HG03108 (cell line): ENCODE measurements at regions not wholly inside any gene's neighbourhood (a gene's known extent, or its start where the extent isn't known, plus 50 kb on each side); places are given as distances from the start of the nearest gene placed in this dataset.

Source experiments
- ATAC-seq: cut with Tn5 transposase; IDR thresholded peaks from one replicate; pipeline ENCODE4 v1.9.1; 2021; ENCODE audit warnings: moderate library complexity; ENCODE audit not compliant: unreplicated experiment

DNA sequence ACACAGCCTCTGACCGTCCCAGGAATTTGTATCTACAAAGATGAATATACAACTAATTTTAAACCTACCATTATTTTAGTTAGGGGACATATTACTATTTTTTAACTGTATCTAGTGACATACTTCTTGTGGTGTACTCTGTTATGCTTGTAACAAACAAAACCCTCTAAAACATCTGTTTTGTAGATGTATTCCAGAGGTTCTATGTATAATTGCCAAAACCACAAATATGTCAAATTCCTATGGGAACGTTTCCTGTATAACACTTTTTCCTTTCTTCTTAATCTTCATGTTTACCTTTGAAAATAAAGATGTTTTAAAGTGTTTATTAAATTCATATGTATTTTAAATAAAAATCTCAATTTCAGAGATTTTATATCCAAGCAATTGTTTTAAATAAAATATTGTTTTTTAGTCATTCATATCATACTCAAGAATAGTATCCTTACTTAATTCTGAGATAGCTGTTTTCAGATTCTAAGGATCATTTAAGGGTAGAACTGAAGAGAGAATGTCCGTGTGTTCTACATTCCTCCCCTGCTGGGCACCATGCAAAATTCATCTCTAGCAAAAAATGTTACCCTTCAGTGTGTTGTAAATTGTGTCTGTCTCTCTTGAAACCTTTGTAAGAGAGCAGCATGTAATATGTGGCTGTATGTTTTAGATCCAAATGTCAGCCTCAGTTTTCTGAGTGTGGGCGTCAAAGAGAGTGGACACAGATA lies 1327.7 kb downstream of the EFNB2 start:
- ATAC-seq = no peak

- no peak for ATAC-seq
Observed at GRCh38 chr13:105202354-105202753, 1333.1 kb downstream of the EFNB2 start.

- no peak for ATAC-seq
Observed at GRCh38 chr13:105201351-105201750, 1334.1 kb downstream of the EFNB2 start.

DNA sequence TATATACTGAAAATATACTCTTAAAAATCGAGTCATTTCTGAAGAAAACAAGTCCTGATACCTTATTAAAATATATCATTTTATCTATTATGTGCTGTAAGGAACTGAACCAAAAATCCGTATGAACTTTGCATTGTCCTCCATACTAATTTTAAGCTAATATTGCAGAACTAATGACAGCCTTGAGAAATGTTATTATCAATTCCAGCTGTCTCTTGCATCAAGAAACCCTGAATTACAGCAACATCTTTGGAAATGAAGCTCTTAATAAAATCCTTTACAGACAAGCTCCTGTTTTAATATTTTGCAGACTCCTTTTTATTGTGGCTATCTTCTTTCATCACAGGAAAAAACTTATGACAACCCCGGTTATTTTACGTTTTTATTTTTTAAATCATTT lies 1335.3 kb downstream of the EFNB2 start:
- no peak for ATAC-seq

GRCh38 chr13:105196052-105196451 lies 1339.4 kb downstream of the EFNB2 start:
- no peak for ATAC-seq

GRCh38 chr13:105193026-105193425 lies 1342.4 kb downstream of the EFNB2 start:
- ATAC-seq = no peak

DNA sequence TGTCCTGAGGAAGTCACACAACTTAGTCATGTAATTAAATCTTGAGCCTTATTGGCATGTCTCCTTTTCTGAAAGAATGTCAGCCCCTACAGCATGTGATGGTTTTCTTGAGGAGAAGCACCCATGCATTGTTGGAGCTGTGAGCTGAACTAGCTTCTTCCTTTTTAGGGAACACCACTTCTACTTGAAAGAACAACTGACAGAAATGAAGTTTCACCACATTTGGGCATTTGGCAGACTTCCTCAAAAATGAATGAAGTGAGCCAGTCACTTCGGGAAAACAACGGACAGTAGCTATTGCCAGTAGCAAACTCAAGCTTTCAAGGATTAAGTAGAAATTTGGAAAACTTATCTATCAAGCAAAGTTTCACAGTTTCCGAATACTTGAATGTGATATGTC lies 1351.3 kb downstream of the EFNB2 start:
- no peak for ATAC-seq

- ATAC-seq = no peak
Observed at GRCh38 chr13:105177265-105177900, 1358.1 kb downstream of the EFNB2 start.

GRCh38 chr13:105170438-105170837 lies 1365.0 kb downstream of the EFNB2 start:
- no peak for ATAC-seq

DNA sequence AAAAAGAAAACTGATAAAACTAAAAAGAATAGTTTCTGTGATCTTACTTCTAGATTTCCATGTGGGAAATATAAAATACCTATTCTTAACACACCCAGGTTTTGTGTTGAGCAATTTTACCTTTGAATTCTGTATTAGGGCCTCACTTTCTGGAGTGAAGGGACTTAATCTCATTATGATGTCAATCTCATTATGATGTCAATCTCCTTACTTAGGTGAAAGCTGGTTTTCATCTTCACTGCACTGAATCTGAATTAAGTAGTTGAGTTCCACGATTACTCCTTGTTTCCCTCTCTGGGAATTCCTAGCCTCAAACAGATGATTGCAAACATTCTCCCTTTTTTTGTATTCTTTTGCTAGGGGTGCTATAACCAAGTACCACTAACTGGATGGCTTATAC lies 1367.2 kb downstream of the EFNB2 start:
- no peak for ATAC-seq

GRCh38 chr13:105167385-105167784 lies 1368.1 kb downstream of the EFNB2 start:
- no peak for ATAC-seq

- ATAC-seq = no peak
Observed at GRCh38 chr13:105165449-105166125, 1369.9 kb downstream of the EFNB2 start.

GRCh38 chr13:105159841-105160240 lies 1375.6 kb downstream of the EFNB2 start:
- no peak for ATAC-seq

GRCh38 chr13:105153611-105154010 lies 1381.9 kb downstream of the EFNB2 start:
- no peak for ATAC-seq

- ATAC-seq = no peak
Observed at GRCh38 chr13:105151639-105152038, 1383.8 kb downstream of the EFNB2 start.

DNA sequence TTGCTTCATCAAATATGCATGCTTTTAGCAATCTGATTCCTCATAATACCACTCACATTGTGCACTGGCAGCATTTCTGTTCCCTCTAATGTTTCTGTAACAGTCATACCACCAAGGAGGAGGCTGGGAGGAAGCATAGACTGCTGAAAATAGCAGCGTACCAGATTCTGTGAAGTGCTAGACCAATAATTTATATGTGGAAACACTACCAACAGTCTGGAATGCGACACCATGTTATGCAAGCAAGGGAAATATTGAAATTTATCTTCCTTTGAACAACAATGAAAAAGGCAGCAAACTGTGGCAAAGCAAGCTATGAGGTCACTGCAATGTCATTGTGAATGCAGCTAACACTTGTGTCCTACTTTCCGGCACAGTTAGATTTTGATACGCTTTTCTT lies 1388.0 kb downstream of the EFNB2 start:
- no peak for ATAC-seq

DNA sequence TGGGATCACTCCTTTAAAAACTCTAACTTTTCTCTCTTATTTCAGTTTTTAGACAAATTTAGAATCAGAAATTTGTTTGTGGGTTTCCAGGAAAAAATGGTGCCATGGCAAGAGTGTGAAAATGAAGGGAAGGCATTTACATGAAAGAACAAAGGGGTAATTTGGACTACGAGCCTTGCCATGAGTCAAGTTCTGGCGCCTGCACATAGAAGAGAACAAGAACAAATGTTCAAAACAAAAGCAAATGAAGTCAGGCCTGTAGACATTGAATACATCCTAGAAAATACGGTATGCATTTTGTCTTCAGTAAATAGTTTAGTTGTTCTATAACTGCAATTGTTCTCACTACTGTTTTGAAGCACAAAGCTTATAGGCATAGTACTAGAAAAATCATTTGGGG lies 1390.5 kb downstream of the EFNB2 start:
- no peak for ATAC-seq

GRCh38 chr13:105144020-105144419 lies 1391.4 kb downstream of the EFNB2 start:
- no peak for ATAC-seq

DNA sequence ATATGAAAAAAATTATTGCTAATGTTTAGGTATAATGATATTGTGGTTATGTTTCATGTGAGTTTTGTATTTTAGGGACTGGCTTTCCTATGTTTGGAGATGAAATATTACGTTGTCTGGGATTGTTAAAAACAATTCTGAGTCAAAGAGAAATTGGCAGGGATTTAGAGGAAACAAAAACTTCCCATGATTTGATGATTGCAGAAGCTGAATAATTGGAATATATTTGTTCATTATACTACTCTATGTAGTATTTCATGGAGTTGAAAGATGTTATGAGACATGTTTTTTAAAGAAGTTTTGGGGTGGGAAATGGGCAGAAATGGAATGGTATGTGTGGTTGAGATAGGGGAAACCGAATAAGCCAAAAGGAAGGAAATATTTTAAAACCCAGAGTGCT lies 1392.9 kb downstream of the EFNB2 start:
- no peak for ATAC-seq

DNA sequence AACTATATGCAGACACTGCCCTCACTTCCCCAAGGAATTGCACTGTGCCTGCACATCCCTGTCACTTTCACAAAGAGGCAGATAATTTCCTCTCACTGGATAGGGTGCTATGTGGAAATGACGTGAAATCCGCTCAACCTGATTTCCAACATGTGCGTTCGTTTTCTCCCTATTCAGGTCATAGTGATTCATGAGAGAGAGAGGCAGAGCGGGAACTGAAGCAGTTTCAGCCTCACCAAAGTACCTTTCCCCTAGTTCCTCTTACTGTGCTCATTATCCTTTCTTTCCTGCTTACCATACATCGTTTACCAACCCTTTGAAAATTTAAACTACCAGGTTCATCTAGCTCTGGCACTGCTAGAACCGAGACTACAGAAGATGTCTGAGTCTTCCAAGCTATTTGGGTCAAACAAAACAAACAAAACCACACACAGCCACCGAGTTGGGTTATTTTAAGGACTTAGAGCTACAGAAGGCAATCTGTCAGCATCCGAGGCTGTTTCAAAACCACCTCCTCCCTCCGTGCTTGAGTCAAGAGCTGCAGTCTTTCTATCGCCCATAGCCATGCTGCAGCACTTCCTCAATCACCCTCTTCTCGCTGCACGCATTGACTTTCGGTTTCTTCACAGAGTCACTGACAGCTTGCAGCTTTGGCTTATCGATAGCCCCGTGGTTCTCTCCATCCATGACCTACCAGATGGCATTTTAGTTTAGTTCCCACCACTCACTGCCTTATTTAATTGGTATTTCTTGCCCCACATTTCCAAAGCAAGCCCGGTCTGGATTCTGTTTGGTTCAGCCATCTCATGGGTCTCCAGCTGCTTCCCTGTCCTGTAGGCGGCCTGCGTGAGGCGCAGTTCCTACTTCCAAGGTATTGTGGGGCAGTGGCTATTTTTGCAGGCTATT lies 1395.8 kb downstream of the EFNB2 start:
- ATAC-seq = peak; percentile 97

GRCh38 chr13:105139048-105139379 lies 1396.4 kb downstream of the EFNB2 start:
- ATAC-seq = no peak
